ENCODE measurements at regions not wholly inside any gene's neighbourhood (a gene's known extent, or its start where the extent isn't known, plus 50 kb on each side); places are given as distances from the start of the nearest gene placed in this dataset.
"Not testable (repeated sequence)": the region's sequence is repeated elsewhere in the genome, so short reads cannot be mapped to it uniquely, and the experiment has no call there.

DNA sequence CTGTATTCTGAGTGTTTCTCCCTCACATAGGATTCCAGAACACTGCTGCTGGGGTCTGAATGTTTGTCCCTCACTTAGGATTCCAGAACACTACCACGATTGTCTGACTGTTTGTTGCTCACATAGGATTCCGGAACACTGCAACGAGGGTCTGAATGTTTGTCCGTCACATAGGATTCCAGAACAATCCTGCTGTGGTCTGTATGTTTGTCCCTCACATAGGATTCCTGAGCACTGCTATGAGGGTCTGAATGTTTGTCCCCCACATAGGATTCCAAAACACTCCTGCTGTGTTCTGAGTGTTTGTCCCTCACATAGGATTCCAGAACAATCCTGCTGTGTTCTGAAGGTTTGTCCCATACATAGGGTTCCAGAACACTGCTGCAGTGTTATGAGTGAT, 215.8 kb downstream of the FOXD4L6 start:
- TF ChIP-seq, protein P1, sequence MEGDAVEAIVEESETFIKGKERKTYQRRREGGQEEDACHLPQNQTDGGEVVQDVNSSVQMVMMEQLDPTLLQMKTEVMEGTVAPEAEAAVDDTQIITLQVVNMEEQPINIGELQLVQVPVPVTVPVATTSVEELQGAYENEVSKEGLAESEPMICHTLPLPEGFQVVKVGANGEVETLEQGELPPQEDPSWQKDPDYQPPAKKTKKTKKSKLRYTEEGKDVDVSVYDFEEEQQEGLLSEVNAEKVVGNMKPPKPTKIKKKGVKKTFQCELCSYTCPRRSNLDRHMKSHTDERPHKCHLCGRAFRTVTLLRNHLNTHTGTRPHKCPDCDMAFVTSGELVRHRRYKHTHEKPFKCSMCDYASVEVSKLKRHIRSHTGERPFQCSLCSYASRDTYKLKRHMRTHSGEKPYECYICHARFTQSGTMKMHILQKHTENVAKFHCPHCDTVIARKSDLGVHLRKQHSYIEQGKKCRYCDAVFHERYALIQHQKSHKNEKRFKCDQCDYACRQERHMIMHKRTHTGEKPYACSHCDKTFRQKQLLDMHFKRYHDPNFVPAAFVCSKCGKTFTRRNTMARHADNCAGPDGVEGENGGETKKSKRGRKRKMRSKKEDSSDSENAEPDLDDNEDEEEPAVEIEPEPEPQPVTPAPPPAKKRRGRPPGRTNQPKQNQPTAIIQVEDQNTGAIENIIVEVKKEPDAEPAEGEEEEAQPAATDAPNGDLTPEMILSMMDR (IDR thresholded peaks at IDR 0.05; ENCODE audit: insufficient read depth, low read length): not testable (repeated sequence)
- TF ChIP-seq, protein P2, sequence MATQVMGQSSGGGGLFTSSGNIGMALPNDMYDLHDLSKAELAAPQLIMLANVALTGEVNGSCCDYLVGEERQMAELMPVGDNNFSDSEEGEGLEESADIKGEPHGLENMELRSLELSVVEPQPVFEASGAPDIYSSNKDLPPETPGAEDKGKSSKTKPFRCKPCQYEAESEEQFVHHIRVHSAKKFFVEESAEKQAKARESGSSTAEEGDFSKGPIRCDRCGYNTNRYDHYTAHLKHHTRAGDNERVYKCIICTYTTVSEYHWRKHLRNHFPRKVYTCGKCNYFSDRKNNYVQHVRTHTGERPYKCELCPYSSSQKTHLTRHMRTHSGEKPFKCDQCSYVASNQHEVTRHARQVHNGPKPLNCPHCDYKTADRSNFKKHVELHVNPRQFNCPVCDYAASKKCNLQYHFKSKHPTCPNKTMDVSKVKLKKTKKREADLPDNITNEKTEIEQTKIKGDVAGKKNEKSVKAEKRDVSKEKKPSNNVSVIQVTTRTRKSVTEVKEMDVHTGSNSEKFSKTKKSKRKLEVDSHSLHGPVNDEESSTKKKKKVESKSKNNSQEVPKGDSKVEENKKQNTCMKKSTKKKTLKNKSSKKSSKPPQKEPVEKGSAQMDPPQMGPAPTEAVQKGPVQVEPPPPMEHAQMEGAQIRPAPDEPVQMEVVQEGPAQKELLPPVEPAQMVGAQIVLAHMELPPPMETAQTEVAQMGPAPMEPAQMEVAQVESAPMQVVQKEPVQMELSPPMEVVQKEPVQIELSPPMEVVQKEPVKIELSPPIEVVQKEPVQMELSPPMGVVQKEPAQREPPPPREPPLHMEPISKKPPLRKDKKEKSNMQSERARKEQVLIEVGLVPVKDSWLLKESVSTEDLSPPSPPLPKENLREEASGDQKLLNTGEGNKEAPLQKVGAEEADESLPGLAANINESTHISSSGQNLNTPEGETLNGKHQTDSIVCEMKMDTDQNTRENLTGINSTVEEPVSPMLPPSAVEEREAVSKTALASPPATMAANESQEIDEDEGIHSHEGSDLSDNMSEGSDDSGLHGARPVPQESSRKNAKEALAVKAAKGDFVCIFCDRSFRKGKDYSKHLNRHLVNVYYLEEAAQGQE (IDR thresholded peaks at IDR 0.05; ENCODE audit: insufficient replicate concordance, low read depth): not testable (repeated sequence)
- not testable (repeated sequence) for TF ChIP-seq POLR2AphosphoS5 (IDR thresholded peaks at IDR 0.05; ENCODE audit: low read depth)
